ENCODE measurements at regions not wholly inside any gene's neighbourhood (a gene's known extent, or its start where the extent isn't known, plus 50 kb on each side); places are given as distances from the start of the nearest gene placed in this dataset.

GRCh38 chr3:110965976-110966375, 105.6 kb upstream of the NECTIN3 start:
- peaks cover 7% of the 10 kb centered on the region for H3K36me3 Mint-ChIP-seq (ENCODE audit: unreplicated experiment)
- no peaks in the 10 kb centered on the region for H3K9me3 Mint-ChIP-seq (ENCODE audit: unreplicated experiment)
- no peak for DNase-seq
- no peak overlapping the region for H3K4me3 Mint-ChIP-seq (ENCODE audit: unreplicated experiment)
- no peaks in the 10 kb centered on the region for H3K4me1 Mint-ChIP-seq (ENCODE audit: low read depth, unreplicated experiment)
- no peak overlapping the region for H3K27ac Mint-ChIP-seq (ENCODE audit: unreplicated experiment)
- no peaks in the 10 kb centered on the region for H3K27me3 Mint-ChIP-seq (ENCODE audit: unreplicated experiment)
- TF ChIP-seq CTCF (IDR thresholded peaks at IDR 0.05; ENCODE audit: partially characterized antibody, unreplicated experiment): no peak

GRCh38 chr3:110966966-110967663, 104.5 kb upstream of the NECTIN3 start:
- Mint-ChIP-seq H3K4me1 (ENCODE audit: low read depth, unreplicated experiment) (no peaks in the 10 kb centered on the region), H3K9me3 (ENCODE audit: unreplicated experiment) (no peaks in the 10 kb centered on the region), H3K36me3 (ENCODE audit: unreplicated experiment) (peaks cover 7% of the 10 kb centered on the region), H3K27me3 (ENCODE audit: unreplicated experiment) (no peaks in the 10 kb centered on the region), H3K27ac (ENCODE audit: unreplicated experiment) (no peak overlapping the region), H3K4me3 (ENCODE audit: unreplicated experiment) (no peak overlapping the region)
- no peak for DNase-seq
- TF ChIP-seq CTCF (IDR thresholded peaks at IDR 0.05; ENCODE audit: partially characterized antibody, unreplicated experiment): no peak

- no peaks in the 10 kb centered on the region for H3K27me3 Mint-ChIP-seq (ENCODE audit: unreplicated experiment)
- no peaks in the 10 kb centered on the region for H3K9me3 Mint-ChIP-seq (ENCODE audit: unreplicated experiment)
- no peaks in the 10 kb centered on the region for H3K4me1 Mint-ChIP-seq (ENCODE audit: low read depth, unreplicated experiment)
- H3K27ac Mint-ChIP-seq (ENCODE audit: unreplicated experiment): no peak overlapping the region
- H3K4me3 Mint-ChIP-seq (ENCODE audit: unreplicated experiment): no peak overlapping the region
- no peak for TF ChIP-seq CTCF (IDR thresholded peaks at IDR 0.05; ENCODE audit: partially characterized antibody, unreplicated experiment)
- H3K36me3 Mint-ChIP-seq (ENCODE audit: unreplicated experiment): peaks cover 7% of the 10 kb centered on the region
- DNase-seq: no peak
These were observed 103.5 kb upstream of the NECTIN3 start for GRCh38 chr3:110968076-110968475.

- no peak for TF ChIP-seq CTCF (IDR thresholded peaks at IDR 0.05; ENCODE audit: partially characterized antibody, unreplicated experiment)
- H3K36me3 Mint-ChIP-seq (ENCODE audit: unreplicated experiment): peaks cover 7% of the 10 kb centered on the region
- DNase-seq: no peak
- H3K4me3 Mint-ChIP-seq (ENCODE audit: unreplicated experiment): no peak overlapping the region
- no peaks in the 10 kb centered on the region for H3K27me3 Mint-ChIP-seq (ENCODE audit: unreplicated experiment)
- no peaks in the 10 kb centered on the region for H3K9me3 Mint-ChIP-seq (ENCODE audit: unreplicated experiment)
- no peak overlapping the region for H3K27ac Mint-ChIP-seq (ENCODE audit: unreplicated experiment)
- H3K4me1 Mint-ChIP-seq (ENCODE audit: low read depth, unreplicated experiment): no peaks in the 10 kb centered on the region
These were observed 102.1 kb upstream of the NECTIN3 start for GRCh38 chr3:110969229-110970211.
